Eye (tissue), 1 donor: ENCODE measurements at regions not wholly inside any gene's neighbourhood (a gene's known extent, or its start where the extent isn't known, plus 50 kb on each side); places are given as distances from the start of the nearest gene placed in this dataset.
"Not testable (repeated sequence)": the region's sequence is repeated elsewhere in the genome, so short reads cannot be mapped to it uniquely, and the experiment has no call there.

ENCODE experiments used
- DNase-seq: peaks from one replicate; pipeline ENCODE4 v3.0.0-alpha.2; 2015

- not testable (repeated sequence) for DNase-seq
Observed at GRCh38 chr17:15802917-15803316, 70.8 kb downstream of the TBC1D26 start.

GRCh38 chr17:15806825-15807224 lies 74.7 kb downstream of the TBC1D26 start:
- DNase-seq: not testable (repeated sequence)

- not testable (repeated sequence) for DNase-seq
Observed at GRCh38 chr17:15813388-15813787, 81.3 kb downstream of the TBC1D26 start.

- not testable (repeated sequence) for DNase-seq
Observed at GRCh38 chr17:15814003-15814402, 81.9 kb downstream of the TBC1D26 start.

GRCh38 chr17:15817861-15818260 lies 85.8 kb downstream of the TBC1D26 start:
- DNase-seq: not testable (repeated sequence)

- not testable (repeated sequence) for DNase-seq
Observed at GRCh38 chr17:15822280-15822679, 90.2 kb downstream of the TBC1D26 start.

GRCh38 chr17:15828727-15829314 lies 96.7 kb downstream of the TBC1D26 start:
- peak; percentile 81 for DNase-seq

- not testable (repeated sequence) for DNase-seq
Observed at GRCh38 chr17:15830221-15830620, 98.1 kb downstream of the TBC1D26 start.

GRCh38 chr17:15831182-15831581 lies 99.1 kb downstream of the TBC1D26 start:
- not testable (repeated sequence) for DNase-seq

GRCh38 chr17:15832921-15833480 lies 100.9 kb downstream of the TBC1D26 start:
- DNase-seq: not testable (repeated sequence)

GRCh38 chr17:15833890-15834289 lies 101.8 kb downstream of the TBC1D26 start:
- DNase-seq: not testable (repeated sequence)

- DNase-seq: peak; percentile 54
Observed at GRCh38 chr17:15835481-15835880, 103.4 kb downstream of the TBC1D26 start.

- peak; percentile 32 for DNase-seq
Observed at GRCh38 chr17:15836249-15836982, 104.3 kb downstream of the TBC1D26 start.

GRCh38 chr17:15836991-15837390 lies 104.9 kb downstream of the TBC1D26 start:
- not testable (repeated sequence) for DNase-seq

- peak; percentile 3 for DNase-seq
Observed at GRCh38 chr17:15847447-15848229, 97.3 kb upstream of the ADORA2B start.

- peak; percentile 37 for DNase-seq
Observed at GRCh38 chr17:15849054-15849453, 95.9 kb upstream of the ADORA2B start.

GRCh38 chr17:15850071-15850470 lies 94.9 kb upstream of the ADORA2B start:
- DNase-seq: not testable (repeated sequence)

- not testable (repeated sequence) for DNase-seq
Observed at GRCh38 chr17:15850687-15851086, 94.2 kb upstream of the ADORA2B start.

GRCh38 chr17:15852863-15853262 lies 92.1 kb upstream of the ADORA2B start:
- not testable (repeated sequence) for DNase-seq

- DNase-seq: not testable (repeated sequence)
Observed at GRCh38 chr17:15856191-15856590, 88.7 kb upstream of the ADORA2B start.

GRCh38 chr17:15856745-15857144 lies 88.2 kb upstream of the ADORA2B start:
- not testable (repeated sequence) for DNase-seq

- not testable (repeated sequence) for DNase-seq
Observed at GRCh38 chr17:15858082-15858481, 86.8 kb upstream of the ADORA2B start.

- DNase-seq: not testable (repeated sequence)
Observed at GRCh38 chr17:15860774-15861173, 84.2 kb upstream of the ADORA2B start.
